NCI-H526 (cell line): ENCODE measurements at regions not wholly inside any gene's neighbourhood (a gene's known extent, or its start where the extent isn't known, plus 50 kb on each side); places are given as distances from the start of the nearest gene placed in this dataset.

ENCODE experiments used
- DNase-seq, 2 experiments: peaks; one replicate each; lab custom pipeline; 2025; lab: John Stamatoyannopoulos, UW

GRCh38 chr5:2602451-2603271 lies 148.8 kb downstream of the IRX2 start:
- DNase-seq = no peak

DNA sequence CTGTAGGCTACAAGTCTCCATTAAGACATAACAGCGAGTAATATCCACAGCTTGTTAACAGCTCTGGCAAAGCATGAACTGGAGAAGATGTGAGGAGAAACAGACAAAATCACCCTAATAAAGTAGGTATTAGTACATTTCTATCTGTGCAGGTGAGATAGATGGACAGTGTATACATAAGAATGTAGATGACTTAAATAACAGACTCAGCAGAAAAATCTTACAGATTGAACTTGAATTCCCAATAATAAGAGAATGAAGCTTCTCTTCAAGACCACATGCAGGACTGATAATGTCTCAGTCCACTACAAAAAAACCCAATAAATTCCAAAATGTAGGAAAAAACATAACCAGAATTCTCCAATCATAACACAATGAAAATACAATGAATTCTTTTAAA lies 153.0 kb downstream of the IRX2 start:
- no peak for DNase-seq

GRCh38 chr5:2594701-2595100 lies 156.8 kb downstream of the IRX2 start:
- DNase-seq = no peak

DNA sequence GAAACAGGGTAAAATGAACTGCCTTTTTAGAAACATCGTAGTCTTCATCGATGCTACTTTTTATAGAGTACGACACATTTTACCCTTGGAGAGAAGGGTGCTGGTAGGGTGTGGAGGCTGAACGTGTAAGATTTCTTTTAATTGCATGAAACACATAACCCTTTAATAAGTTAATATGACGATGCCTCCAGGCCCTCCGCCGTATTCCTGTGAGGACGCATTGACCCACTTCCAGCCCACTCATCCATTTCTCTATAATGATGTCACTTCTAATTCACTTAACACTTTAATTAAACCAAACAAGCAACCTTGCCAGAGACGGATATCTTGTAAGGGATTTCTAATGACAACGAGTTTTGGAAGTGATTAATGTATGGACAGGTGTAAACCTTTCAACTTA lies 158.7 kb downstream of the IRX2 start:
- no peak for DNase-seq

DNA sequence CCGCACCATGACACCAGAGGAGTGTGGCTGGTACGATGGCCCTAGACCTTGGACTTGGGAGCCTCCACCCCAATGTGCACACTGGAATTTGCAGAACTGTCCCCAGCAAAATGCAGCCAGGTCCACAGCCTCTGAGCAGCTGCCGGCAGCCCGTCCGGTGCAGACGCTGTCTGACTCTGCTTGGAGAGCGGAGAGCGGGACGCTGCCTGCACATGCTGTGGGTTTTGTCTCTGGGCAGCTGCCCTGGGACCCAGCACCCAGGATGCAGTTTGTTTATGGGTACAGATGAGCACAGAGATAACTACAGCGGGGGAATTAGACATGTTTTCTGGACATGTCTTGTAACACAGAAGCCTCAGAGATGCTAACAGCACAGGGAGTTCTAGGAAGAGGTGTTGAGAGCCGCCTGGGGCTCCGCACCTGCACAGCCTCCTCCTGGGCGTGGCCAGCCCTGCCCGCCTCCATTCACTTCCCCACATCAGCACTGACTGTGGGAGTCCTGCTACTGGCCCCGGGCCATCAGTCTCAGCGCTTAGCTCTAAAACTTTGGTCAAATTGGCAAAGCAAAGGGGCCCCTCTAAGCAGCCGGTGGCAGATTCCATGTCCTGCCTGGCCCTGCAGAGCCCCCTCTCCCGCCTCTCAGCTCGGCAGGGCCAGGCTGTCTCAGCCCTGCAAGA lies 159.6 kb downstream of the IRX2 start:
- DNase-seq = peak; percentile 25 to 56

DNA sequence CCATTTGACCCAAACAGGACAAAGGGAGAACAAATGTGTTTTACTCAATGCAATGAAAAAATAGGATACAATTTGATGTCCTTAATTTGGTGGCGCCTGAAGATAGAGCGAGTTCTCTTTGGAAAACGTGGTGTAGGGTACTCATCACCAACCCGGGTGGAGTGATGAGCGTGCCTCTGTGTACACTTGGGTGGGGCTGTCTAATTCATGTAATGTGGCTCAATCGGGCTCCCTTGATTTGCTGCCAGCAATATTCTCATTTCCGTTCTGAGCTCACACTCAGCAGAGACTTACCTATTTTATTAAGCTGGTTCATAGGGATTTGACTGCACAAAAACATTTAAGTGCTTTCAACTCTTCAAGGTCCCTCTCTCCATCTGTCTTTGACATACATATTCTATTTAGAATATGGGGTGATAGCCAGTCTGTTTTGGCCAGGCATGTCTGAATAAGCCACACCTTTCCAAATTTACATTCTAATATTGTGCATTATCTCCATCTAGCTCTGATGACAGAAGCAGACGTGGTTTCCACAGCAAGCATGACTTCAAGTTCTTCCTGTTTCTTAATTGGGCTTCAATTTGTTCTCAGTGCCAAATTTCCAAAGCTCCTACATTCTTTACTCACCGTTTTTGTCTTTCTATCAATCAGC lies 162.5 kb downstream of the IRX2 start:
- DNase-seq = no peak

GRCh38 chr5:2587189-2588031 lies 164.1 kb downstream of the IRX2 start:
- DNase-seq = no peak

GRCh38 chr5:2586016-2586715 lies 165.3 kb downstream of the IRX2 start:
- no peak for DNase-seq

- no peak for DNase-seq
Observed at GRCh38 chr5:2584579-2585269, 166.8 kb downstream of the IRX2 start.

GRCh38 chr5:2582507-2582906 lies 169.0 kb downstream of the IRX2 start:
- DNase-seq = no peak

GRCh38 chr5:2582106-2582505 lies 169.4 kb downstream of the IRX2 start:
- DNase-seq = no peak

DNA sequence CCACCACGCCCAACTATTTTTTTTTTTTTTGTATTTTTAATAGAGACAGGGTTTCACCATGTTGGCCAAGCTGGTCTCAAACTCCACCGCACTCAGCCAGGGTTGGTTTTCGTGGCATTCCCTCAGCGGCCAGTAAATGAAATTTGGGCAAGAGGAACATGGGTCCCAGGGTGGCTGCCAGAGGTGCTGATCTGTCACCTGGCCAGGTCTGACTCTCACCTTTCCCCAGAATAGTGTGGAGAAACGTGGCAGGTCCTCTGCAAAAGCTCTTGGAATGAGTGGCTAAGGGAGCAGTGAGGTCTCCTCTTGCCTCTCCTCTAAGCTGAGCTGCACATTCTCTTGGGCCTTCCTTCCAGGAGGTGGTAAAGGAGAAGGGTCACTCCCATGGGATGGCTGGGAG lies 170.1 kb downstream of the IRX2 start:
- DNase-seq = no peak

GRCh38 chr5:2579126-2579525 lies 172.4 kb downstream of the IRX2 start:
- DNase-seq = peak in 1 of 2 experiments; percentile 61

DNA sequence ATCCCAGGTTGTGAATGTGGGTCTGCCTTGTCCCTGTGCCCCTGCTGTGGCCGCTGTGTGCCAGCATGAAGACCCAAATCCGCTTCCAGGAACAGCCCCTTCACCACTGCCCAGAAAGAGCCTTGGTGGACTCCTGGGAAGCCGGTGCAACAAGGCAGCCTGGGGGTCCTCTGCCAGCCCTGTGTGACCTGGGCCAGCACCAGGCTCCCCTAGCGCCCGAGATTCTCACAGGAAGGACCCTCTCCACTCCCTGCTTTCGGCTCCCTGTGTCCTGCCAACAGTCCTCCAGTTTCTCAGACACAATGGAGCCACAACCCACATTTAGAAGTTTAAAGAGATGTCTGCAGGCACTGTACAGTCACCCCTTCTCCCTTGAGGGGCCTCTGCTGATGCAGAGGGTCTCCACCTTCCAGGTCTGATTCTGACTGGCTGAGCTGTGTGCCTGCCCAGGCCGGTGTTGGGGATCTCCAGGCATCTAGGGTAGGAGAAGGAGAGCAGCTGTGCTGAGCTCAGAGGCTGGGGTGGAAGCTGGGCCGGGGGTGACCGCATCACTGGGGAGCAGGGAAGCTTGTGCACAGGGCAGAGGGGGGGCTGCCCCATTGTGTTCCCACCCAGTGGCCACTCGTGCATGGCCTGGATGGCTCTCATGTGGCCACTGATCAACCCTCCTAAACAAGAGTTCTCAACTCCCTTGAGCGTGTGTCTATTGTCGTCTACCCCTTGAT lies 174.0 kb downstream of the IRX2 start:
- no peak for DNase-seq

DNA sequence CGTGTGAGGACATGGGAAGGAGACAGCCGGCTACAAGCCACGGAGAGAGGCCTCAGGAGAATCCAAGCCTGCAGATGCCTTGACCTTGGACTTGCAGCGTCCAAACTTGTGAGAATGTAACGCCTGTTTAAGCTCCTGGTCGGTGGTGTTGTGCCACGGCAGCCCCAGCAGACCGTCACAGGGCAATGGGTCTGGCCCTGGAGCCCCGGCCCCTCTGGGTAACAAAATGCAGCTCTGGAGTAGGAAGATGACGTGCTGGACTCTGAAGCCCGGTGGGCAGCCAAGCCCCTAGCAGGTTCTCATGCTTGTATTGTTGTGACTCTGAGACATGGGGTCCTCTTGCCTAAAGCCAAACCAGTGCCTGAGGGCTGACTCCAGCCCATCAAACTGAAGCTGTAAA lies 174.7 kb downstream of the IRX2 start:
- DNase-seq = no peak

DNA sequence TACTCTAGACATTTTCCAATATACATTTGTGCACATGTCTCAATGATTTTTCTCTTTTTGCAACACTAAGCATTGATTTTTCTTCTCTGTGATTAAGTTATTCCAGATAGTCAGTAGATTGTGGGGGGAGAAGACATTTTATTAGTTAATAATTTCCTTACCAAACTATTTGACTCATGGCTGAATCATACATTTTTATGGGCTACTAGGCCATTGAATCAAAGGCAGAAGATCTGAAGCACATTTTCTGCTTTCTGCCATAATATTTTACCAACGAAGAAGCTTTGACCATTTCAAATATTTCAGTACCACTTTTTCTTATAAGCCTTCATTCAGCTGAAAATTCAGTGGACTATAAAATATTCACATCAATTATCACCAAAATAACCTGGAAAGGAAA lies 175.6 kb downstream of the IRX2 start:
- DNase-seq = no peak

- DNase-seq = no peak
Observed at GRCh38 chr5:2575292-2575691, 176.2 kb downstream of the IRX2 start.

- no peak for DNase-seq
Observed at GRCh38 chr5:2574155-2574554, 177.3 kb downstream of the IRX2 start.

- no peak for DNase-seq
Observed at GRCh38 chr5:2570586-2570985, 180.9 kb downstream of the IRX2 start.
